D721Med (cell line): ENCODE measurements at regions not wholly inside any gene's neighbourhood (a gene's known extent, or its start where the extent isn't known, plus 50 kb on each side); places are given as distances from the start of the nearest gene placed in this dataset.

ENCODE experiments used
- DNase-seq: peaks from one replicate; pipeline ENCODE4 v3.0.0; 2011; ENCODE audit warnings: low spot score; ENCODE audit not compliant: insufficient read length
- FAIRE-seq: peaks from 2 replicates; lab custom pipeline; 2011; peaks lifted over from hg19 to GRCh38; lab: Jason Lieb, UNC
- CTCF ChIP-seq: IDR thresholded peaks from 2 replicates; pipeline ENCODE4 v1.5.1; 2012; ENCODE audit warnings: mild to moderate bottlenecking, control low read depth; ENCODE audit not compliant: insufficient read depth; ENCODE audit errors: missing control alignments

GRCh38 chr13:47862841-47863240, 138.2 kb downstream of the SUCLA2 start:
- DNase-seq: no peak
- TF ChIP-seq CTCF: no peak
- FAIRE-seq: no peak

GRCh38 chr13:47859165-47859564, 141.9 kb downstream of the SUCLA2 start:
- FAIRE-seq: no peak
- no peak for DNase-seq
- no peak for TF ChIP-seq CTCF

GRCh38 chr13:47858042-47859025, 142.7 kb downstream of the SUCLA2 start:
- TF ChIP-seq CTCF: no peak
- FAIRE-seq: no peak
- DNase-seq: no peak

- FAIRE-seq: no peak
- TF ChIP-seq CTCF: no peak
- DNase-seq: no peak
Measured at GRCh38 chr13:47853236-47853635, 147.8 kb downstream of the SUCLA2 start.

- DNase-seq (no peak), FAIRE-seq (no peak)
- TF ChIP-seq CTCF: no peak
Measured at GRCh38 chr13:47846886-47847285, 154.2 kb downstream of the SUCLA2 start.

GRCh38 chr13:47845981-47846380, 155.1 kb downstream of the SUCLA2 start:
- TF ChIP-seq CTCF: no peak
- DNase-seq: no peak
- FAIRE-seq: no peak

GRCh38 chr13:47843005-47843404, 158.1 kb downstream of the SUCLA2 start:
- FAIRE-seq (no peak), DNase-seq (no peak)
- TF ChIP-seq CTCF: no peak
